Hepatic stellate cell (primary cell): ENCODE measurements at regions not wholly inside any gene's neighbourhood (a gene's known extent, or its start where the extent isn't known, plus 50 kb on each side); places are given as distances from the start of the nearest gene placed in this dataset.
A peak's percentile ranks its signal among the peaks of the same experiment; 100 is the strongest.

ENCODE experiments used
- DNase-seq: peaks from one replicate; pipeline ENCODE4 v3.0.0; 2011; ENCODE audit warnings: low spot score

- DNase-seq = no peak
Observed at GRCh38 chr12:105745811-105746210, 392.9 kb downstream of the NUAK1 start.

- DNase-seq = peak; percentile 14
Observed at GRCh38 chr12:105748806-105749600, 389.8 kb downstream of the NUAK1 start.

- DNase-seq = no peak
Observed at GRCh38 chr12:105750096-105750495, 388.7 kb downstream of the NUAK1 start.

- DNase-seq = no peak
Observed at GRCh38 chr12:105754313-105754712, 384.4 kb downstream of the NUAK1 start.

- no peak for DNase-seq
Observed at GRCh38 chr12:105756961-105757360, 381.8 kb downstream of the NUAK1 start.

- DNase-seq = no peak
Observed at GRCh38 chr12:105759149-105759548, 379.6 kb downstream of the NUAK1 start.

- DNase-seq = no peak
Observed at GRCh38 chr12:105761075-105761474, 377.7 kb downstream of the NUAK1 start.

- DNase-seq = no peak
Observed at GRCh38 chr12:105764216-105764835, 374.4 kb downstream of the NUAK1 start.

GRCh38 chr12:105765053-105766014, 373.4 kb downstream of the NUAK1 start:
- no peak for DNase-seq

- DNase-seq = no peak
Observed at GRCh38 chr12:105766029-105766428, 372.7 kb downstream of the NUAK1 start.

- DNase-seq = no peak
Observed at GRCh38 chr12:105769486-105769885, 369.3 kb downstream of the NUAK1 start.

GRCh38 chr12:105773471-105773870, 365.3 kb downstream of the NUAK1 start:
- DNase-seq = no peak

- no peak for DNase-seq
Observed at GRCh38 chr12:105774037-105774436, 364.7 kb downstream of the NUAK1 start.

- peak; percentile 59 for DNase-seq
Observed at GRCh38 chr12:105775343-105775742, 363.4 kb downstream of the NUAK1 start.

GRCh38 chr12:105783983-105784947, 354.5 kb downstream of the NUAK1 start:
- no peak for DNase-seq

- DNase-seq = no peak
Observed at GRCh38 chr12:105793421-105793820, 345.3 kb downstream of the NUAK1 start.

- no peak for DNase-seq
Observed at GRCh38 chr12:105798256-105798845, 340.4 kb downstream of the NUAK1 start.

GRCh38 chr12:105799103-105799502, 339.7 kb downstream of the NUAK1 start:
- DNase-seq = no peak

- no peak for DNase-seq
Observed at GRCh38 chr12:105801351-105801750, 337.4 kb downstream of the NUAK1 start.

- no peak for DNase-seq
Observed at GRCh38 chr12:105803292-105803691, 335.5 kb downstream of the NUAK1 start.
